Osteoblast (primary cell): ENCODE measurements at regions not wholly inside any gene's neighbourhood (a gene's known extent, or its start where the extent isn't known, plus 50 kb on each side); places are given as distances from the start of the nearest gene placed in this dataset.
"Not testable (repeated sequence)": the region's sequence is repeated elsewhere in the genome, so short reads cannot be mapped to it uniquely, and the experiment has no call there.

Experiments
- DNase-seq: peaks from one replicate; pipeline ENCODE4 v3.0.0; 2011; ENCODE audit warnings: low spot score, mixed read lengths; ENCODE audit not compliant: insufficient read length; ENCODE audit errors: missing footprints
- H2AFZ ChIP-seq: 2 replicates; pipeline ENCODE4 v1.6.0; 2011; ENCODE audit warnings: mild to moderate bottlenecking, low read length
- H3K27ac ChIP-seq: 2 replicates; pipeline ENCODE4 v1.5.1; 2011; ENCODE audit warnings: mild to moderate bottlenecking, low read depth, low read length, moderate library complexity
- H3K27me3 ChIP-seq: 2 replicates; pipeline ENCODE4 v1.6.0; 2012; ENCODE audit warnings: mild to moderate bottlenecking, control low read depth, inconsistent platforms, low read length, moderate library complexity; ENCODE audit not compliant: insufficient read depth
- H3K36me3 ChIP-seq: 2 replicates; pipeline ENCODE4 v1.5.1; 2011; ENCODE audit warnings: mild to moderate bottlenecking, low read length, control low read depth, moderate library complexity; ENCODE audit not compliant: insufficient read depth
- H3K4me1 ChIP-seq: 2 replicates; pipeline ENCODE4 v1.5.1; 2011; ENCODE audit warnings: mild to moderate bottlenecking, low read length, control low read depth, moderate library complexity; ENCODE audit not compliant: insufficient read depth
- H3K4me2 ChIP-seq: 2 replicates; pipeline ENCODE4 v1.6.0; 2011; ENCODE audit warnings: mild to moderate bottlenecking, low read length; ENCODE audit not compliant: insufficient read depth
- H3K4me3 ChIP-seq: fragments of 200-600 bp; sonication (generic); 3 replicates; pipeline ENCODE4 v1.5.1; 2012; ENCODE audit warnings: mild to moderate bottlenecking, low read length, inconsistent platforms; ENCODE audit not compliant: insufficient read depth
- H3K79me2 ChIP-seq: 2 replicates; pipeline ENCODE4 v1.6.0; 2012; ENCODE audit warnings: mild to moderate bottlenecking, low read length, control low read depth, inconsistent platforms; ENCODE audit not compliant: insufficient read depth
- H3K9me3 ChIP-seq: 2 replicates; pipeline ENCODE4 v1.5.1; 2011; ENCODE audit warnings: low read depth, low read length, control low read depth
- H4K20me1 ChIP-seq: 2 replicates; pipeline ENCODE4 v1.6.0; 2012; ENCODE audit warnings: mild to moderate bottlenecking, low read length, control low read depth; ENCODE audit not compliant: insufficient read depth
- TF ChIP-seq, protein P1 (sequence below): IDR thresholded peaks from 2 replicates; pipeline ENCODE4 v1.5.1; 2011; ENCODE audit warnings: mild to moderate bottlenecking, low read depth, low read length, moderate library complexity; ENCODE audit errors: extremely low read depth

GRCh38 chr13:73657821-73658540 lies 476.2 kb downstream of the KLF12 start:
- no peak for DNase-seq
- TF ChIP-seq, protein P1, sequence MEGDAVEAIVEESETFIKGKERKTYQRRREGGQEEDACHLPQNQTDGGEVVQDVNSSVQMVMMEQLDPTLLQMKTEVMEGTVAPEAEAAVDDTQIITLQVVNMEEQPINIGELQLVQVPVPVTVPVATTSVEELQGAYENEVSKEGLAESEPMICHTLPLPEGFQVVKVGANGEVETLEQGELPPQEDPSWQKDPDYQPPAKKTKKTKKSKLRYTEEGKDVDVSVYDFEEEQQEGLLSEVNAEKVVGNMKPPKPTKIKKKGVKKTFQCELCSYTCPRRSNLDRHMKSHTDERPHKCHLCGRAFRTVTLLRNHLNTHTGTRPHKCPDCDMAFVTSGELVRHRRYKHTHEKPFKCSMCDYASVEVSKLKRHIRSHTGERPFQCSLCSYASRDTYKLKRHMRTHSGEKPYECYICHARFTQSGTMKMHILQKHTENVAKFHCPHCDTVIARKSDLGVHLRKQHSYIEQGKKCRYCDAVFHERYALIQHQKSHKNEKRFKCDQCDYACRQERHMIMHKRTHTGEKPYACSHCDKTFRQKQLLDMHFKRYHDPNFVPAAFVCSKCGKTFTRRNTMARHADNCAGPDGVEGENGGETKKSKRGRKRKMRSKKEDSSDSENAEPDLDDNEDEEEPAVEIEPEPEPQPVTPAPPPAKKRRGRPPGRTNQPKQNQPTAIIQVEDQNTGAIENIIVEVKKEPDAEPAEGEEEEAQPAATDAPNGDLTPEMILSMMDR, result no peak
- no peaks in the 10 kb centered on the region for H3K27me3 ChIP-seq
- H3K36me3 ChIP-seq, result no peaks in the 10 kb centered on the region
- peak overlapping the region; percentile 27 for H2AFZ ChIP-seq
- peaks cover 3% of the 10 kb centered on the region for H3K9me3 ChIP-seq
- H3K4me2 ChIP-seq, result no peak overlapping the region
- H4K20me1 ChIP-seq, result no peaks in the 10 kb centered on the region
- H3K27ac ChIP-seq, result no peak overlapping the region
- no peaks in the 10 kb centered on the region for H3K79me2 ChIP-seq
- H3K4me3 ChIP-seq, result no peak overlapping the region
- peaks cover 4% of the 10 kb centered on the region for H3K4me1 ChIP-seq

DNA sequence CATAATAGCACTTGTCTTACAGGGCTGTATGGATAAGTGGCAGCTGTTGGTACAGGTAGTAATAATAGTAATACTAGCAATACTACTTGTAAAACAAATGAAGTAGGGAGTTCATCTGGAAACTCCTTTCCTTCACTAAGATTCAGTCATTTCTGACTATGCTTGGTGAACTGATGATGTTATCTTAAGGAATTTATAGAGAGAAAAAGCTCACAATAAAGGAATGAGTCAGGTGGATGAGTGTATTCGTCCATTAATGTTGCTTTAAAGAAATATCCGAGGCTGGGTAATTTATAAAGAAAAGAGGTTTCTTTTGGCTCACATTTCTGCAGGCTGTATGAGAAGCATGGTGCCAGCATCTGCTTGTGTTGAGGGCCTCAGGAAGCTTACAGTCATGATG lies 477.3 kb downstream of the KLF12 start:
- no peak overlapping the region for H3K4me3 ChIP-seq

DNA sequence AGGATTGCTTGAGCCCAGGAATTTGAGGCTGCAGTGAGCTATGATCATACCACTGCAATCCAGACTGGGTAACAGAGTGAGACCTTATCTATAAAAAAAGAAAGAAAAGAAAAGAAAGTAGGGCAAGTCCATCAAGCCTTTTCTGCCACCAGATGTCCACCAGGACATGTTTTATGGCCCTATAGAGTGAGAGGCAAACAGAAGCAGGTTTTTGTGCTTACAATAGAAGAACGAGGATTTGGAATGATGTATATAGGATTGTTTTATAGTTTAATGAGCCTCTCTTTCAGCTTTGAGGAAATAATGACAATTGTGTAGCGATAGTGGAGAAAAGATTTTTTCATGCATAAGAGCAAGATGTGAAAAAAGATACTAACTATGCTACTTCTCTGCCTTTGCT lies 480.5 kb downstream of the KLF12 start:
- H3K79me2 ChIP-seq, result no peaks in the 10 kb centered on the region
- H3K27me3 ChIP-seq, result no peaks in the 10 kb centered on the region
- no peak overlapping the region for H2AFZ ChIP-seq
- no peaks in the 10 kb centered on the region for H4K20me1 ChIP-seq
- no peak for DNase-seq
- H3K9me3 ChIP-seq, result peaks cover 3% of the 10 kb centered on the region
- H3K4me3 ChIP-seq, result no peak overlapping the region
- TF ChIP-seq, protein P1, result no peak
- H3K27ac ChIP-seq, result no peak overlapping the region
- H3K4me2 ChIP-seq, result no peak overlapping the region
- peaks cover 4% of the 10 kb centered on the region for H3K4me1 ChIP-seq
- H3K36me3 ChIP-seq, result no peaks in the 10 kb centered on the region

More for the DNA sequence above, 477.3 kb downstream of the KLF12 start:
- Histone ChIP-seq H3K79me2 (no peaks in the 10 kb centered on the region), H3K27me3 (no peaks in the 10 kb centered on the region), H4K20me1 (no peaks in the 10 kb centered on the region), H3K27ac (no peak overlapping the region), H2AFZ (no peak overlapping the region), H3K36me3 (no peaks in the 10 kb centered on the region), H3K9me3 (peaks cover 3% of the 10 kb centered on the region), H3K4me2 (no peak overlapping the region), H3K4me1 (peaks cover 4% of the 10 kb centered on the region)
- TF ChIP-seq, protein P1, result no peak
- peak; percentile 45 for DNase-seq

GRCh38 chr13:73647417-73647816 lies 486.8 kb downstream of the KLF12 start:
- Histone ChIP-seq H2AFZ (no peak overlapping the region), H3K27ac (no peak overlapping the region), H3K9me3 (no peaks in the 10 kb centered on the region), H3K4me2 (no peak overlapping the region), H3K36me3 (no peaks in the 10 kb centered on the region), H3K27me3 (no peaks in the 10 kb centered on the region), H3K4me3 (no peak overlapping the region), H3K4me1 (no peaks in the 10 kb centered on the region), H3K79me2 (no peaks in the 10 kb centered on the region), H4K20me1 (no peaks in the 10 kb centered on the region)
- DNase-seq, result no peak
- TF ChIP-seq, protein P1, result no peak

DNA sequence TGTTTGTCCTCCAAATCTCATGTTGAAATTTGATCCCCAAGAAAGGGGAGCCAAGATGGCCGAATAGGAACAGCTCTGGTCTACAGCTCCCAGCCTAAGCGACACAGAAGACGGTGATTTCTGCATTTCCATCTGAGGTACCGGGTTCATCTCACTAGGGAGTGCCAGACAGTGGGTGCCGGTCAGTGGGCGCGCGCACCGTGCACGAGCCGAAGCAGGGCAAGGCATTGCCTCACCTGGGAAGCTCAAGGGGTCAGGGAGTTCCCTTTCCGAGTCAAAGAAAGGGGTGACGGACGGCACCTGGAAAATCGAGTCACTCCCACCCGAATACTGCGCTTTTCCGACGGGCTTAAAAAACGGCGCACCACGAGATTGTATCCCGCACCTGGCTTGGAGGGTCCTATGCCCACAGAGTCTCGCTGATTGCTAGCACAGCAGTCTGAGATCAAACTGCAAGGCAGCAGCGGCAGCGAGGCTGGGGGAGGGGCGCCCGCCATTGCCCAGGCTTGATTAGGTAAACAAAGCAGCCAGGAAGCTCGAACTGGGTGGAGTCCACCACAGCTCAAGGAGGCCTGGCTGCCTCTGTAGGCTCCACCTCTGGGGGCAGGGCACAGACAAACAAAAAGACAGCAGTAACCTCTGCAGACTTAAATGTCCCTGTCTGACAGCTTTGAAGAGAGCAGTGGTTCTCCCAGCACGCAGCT lies 493.6 kb downstream of the KLF12 start:
- H4K20me1 ChIP-seq, H3K4me2 ChIP-seq, DNase-seq, H3K27me3 ChIP-seq, H3K4me3 ChIP-seq, H3K9me3 ChIP-seq, H3K79me2 ChIP-seq, H3K4me1 ChIP-seq, H2AFZ ChIP-seq, H3K27ac ChIP-seq, H3K36me3 ChIP-seq: not testable (repeated sequence)
